K562 (cell line): ENCODE measurements at regions not wholly inside any gene's neighbourhood (a gene's known extent, or its start where the extent isn't known, plus 50 kb on each side); places are given as distances from the start of the nearest gene placed in this dataset.

ENCODE experiments used
- ATAC-seq: fragments of 200-7000 bp; cut with Tn5 transposase; 3 replicates; pipeline ENCODE4 v1.9.1; 2020; ENCODE audit warnings: moderate library complexity
- BruUV-seq: library from RNA; stranded (reverse); fragments of 400-500 nt; replicated peaks from 2 replicates; lab custom pipeline; 2021; lab: Mats Ljungman, UMichigan
- CTCF ChIA-PET: fragments of 300-600 bp; formaldehyde crosslinking; extraction: SDS; loops from one replicate; lab custom pipeline; 2021; ENCODE audit warnings: low intra/inter-chr PET ratio; lab: Yijun Ruan, JAX
- POLR2A ChIA-PET: fragments of 300-600, 350-650 bp; sonication (Branson Sonifier 250); formaldehyde crosslinking; extraction: SDS; loops from one replicate; lab custom pipeline; 2021; ENCODE audit warnings: antibody characterized with exemption, inconsistent platforms; lab: Yijun Ruan, JAX
- DNase-seq, 4 experiments: peaks; one replicate each; pipeline versions ENCODE4 v3.0.0 to v3.0.0-alpha.2; 2011 to 2018; ENCODE audit warnings: low spot score in 3 of 4, mixed read lengths in 3 of 4; ENCODE audit errors: extremely low read depth in 1 of 4
- FAIRE-seq: peaks from 2 replicates; lab custom pipeline; 2011; peaks lifted over from hg19 to GRCh38; lab: Jason Lieb, UNC
- H2AFZ ChIP-seq: 2 replicates; pipeline ENCODE4 v1.6.0; 2011; ENCODE audit warnings: low read depth, low read length, control low read depth, inconsistent platforms
- H3K27ac ChIP-seq: fragments of 200-600 bp; 3 replicates; pipeline ENCODE4 v1.8.0; 2011; ENCODE audit warnings: low read depth, mild to moderate bottlenecking, control low read depth, inconsistent platforms, low read length, moderate library complexity, mixed read lengths; ENCODE audit errors: extremely low read depth
- H3K27me3 ChIP-seq, 2 experiments: fragments of 300-600 bp in 1 of 2; 2 replicates in 1 of 2; 3 replicates in 1 of 2; pipeline versions ENCODE4 v1.6.0 to v1.8.0; 2011; ENCODE audit warnings: inconsistent platforms in 2 of 2, low read length in 2 of 2, mild to moderate bottlenecking in 1 of 2, mixed read lengths in 1 of 2, moderate library complexity in 1 of 2; ENCODE audit not compliant: control insufficient read depth in 2 of 2, insufficient read depth in 2 of 2
- H3K36me3 ChIP-seq: fragments of 300-600 bp; 3 replicates; pipeline ENCODE4 v1.8.0; 2011; ENCODE audit warnings: mild to moderate bottlenecking, low read length, inconsistent platforms; ENCODE audit not compliant: control insufficient read depth, insufficient read depth
- H3K4me1 ChIP-seq, 2 experiments: fragments of 200-600 bp in 1 of 2; replicated peaks in 1 of 2; 2 replicates in 1 of 2; 3 replicates in 1 of 2; pipeline versions ENCODE4 v1.5.1 to v1.8.0; 2011; ENCODE audit warnings: inconsistent platforms in 2 of 2, low read length in 2 of 2, mild to moderate bottlenecking in 1 of 2, mixed read lengths in 1 of 2, moderate library complexity in 1 of 2; ENCODE audit not compliant: control insufficient read depth in 2 of 2, insufficient read depth in 2 of 2
- H3K4me2 ChIP-seq: 2 replicates; pipeline ENCODE4 v1.6.1; 2011; ENCODE audit warnings: low read length, control low read depth, inconsistent platforms, mixed read lengths; ENCODE audit not compliant: insufficient read depth
- H3K4me3 ChIP-seq: fragments of 200-600 bp; sonication (generic), shearing (Covaris generic); 2 replicates; pipeline ENCODE4 v1.5.1; 2016; ENCODE audit warnings: control low read depth, inconsistent platforms
- H3K79me2 ChIP-seq: fragments of 200-600 bp; 3 replicates; pipeline ENCODE4 v1.8.0; 2011; ENCODE audit warnings: low read length, inconsistent platforms; ENCODE audit not compliant: control insufficient read depth, insufficient read depth
- H3K9ac ChIP-seq, 2 experiments: 2 replicates each; pipeline versions ENCODE4 v1.6.0 to v1.6.1; 2011; ENCODE audit warnings: low read depth in 2 of 2, low read length in 2 of 2, control low read depth in 1 of 2, inconsistent platforms in 1 of 2, mild to moderate bottlenecking in 1 of 2, mixed read lengths in 1 of 2; ENCODE audit not compliant: insufficient read depth in 1 of 2
- H3K9me1 ChIP-seq: one replicate; pipeline ENCODE4 v1.6.0; 2011; ENCODE audit warnings: inconsistent platforms, mild to moderate bottlenecking, low read length, moderate library complexity; ENCODE audit not compliant: control insufficient read depth, insufficient read depth
- H3K9me3 ChIP-seq: replicated peaks from 2 replicates; pipeline ENCODE4 v1.5.1; 2011; ENCODE audit warnings: low read depth, low read length, inconsistent platforms; ENCODE audit not compliant: control insufficient read depth, insufficient read depth
- H4K20me1 ChIP-seq: replicated peaks from 2 replicates; pipeline ENCODE4 v1.6.1; 2011; ENCODE audit warnings: low read length, inconsistent platforms, mixed read lengths; ENCODE audit not compliant: control insufficient read depth, insufficient read depth
- HMG20B ChIP-seq: fragments of 250-450 bp; sonication (Bioruptor Pico); IDR thresholded peaks from 2 replicates; pipeline ENCODE4 v1.5.0; 2021; ENCODE audit warnings: mild to moderate bottlenecking
- NFIC ChIP-seq: fragments of 450-650 bp; IDR thresholded peaks from 2 replicates; pipeline ENCODE4 v1.6.1; 2017; ENCODE audit warnings: mild to moderate bottlenecking, inconsistent platforms
- WGBS: fragments of 100-300 bp; shearing (Covaris generic); methylation state at CpG from one replicate; pipeline ENCODE4 v1.1.6; 2016; ENCODE audit warnings: low coverage, mixed read lengths; ENCODE audit not compliant: insufficient coverage; ENCODE audit errors: missing lambda C conversion rate; 5-methylcytosine and 5-hydroxymethylcytosine counted together
- in situ Hi-C: fragments of 300-500 bp; cut with MboI; formaldehyde crosslinking; loops from 4 replicates; pipeline ENCODE4 v1.15.0; 2018; ENCODE audit warnings: inconsistent platforms, mixed read lengths
- intact Hi-C: fragments of 100-400 bp; cut with micrococcal nuclease; formaldehyde crosslinking; loops from 2 replicates; pipeline ENCODE4 v1.14.2; 2022
- TF ChIP-seq, protein P1 (sequence below): IDR thresholded peaks from 2 replicates; pipeline ENCODE4 v1.6.1; 2011; ENCODE audit warnings: borderline replicate concordance, low read depth, mild to moderate bottlenecking, moderate library complexity, low read length; ENCODE audit not compliant: insufficient read depth, poor library complexity, severe bottlenecking
- TF ChIP-seq, protein P2 (sequence below): sonication (generic); IDR thresholded peaks from 2 replicates; pipeline ENCODE4 v1.6.1; 2016
- TF ChIP-seq, protein P3 (sequence below): fragments of 450-650 bp; IDR thresholded peaks from 2 replicates; pipeline ENCODE4 v1.6.1; 2018; ENCODE audit warnings: mild to moderate bottlenecking, low read depth; ENCODE audit not compliant: partially characterized antibody

DNA sequence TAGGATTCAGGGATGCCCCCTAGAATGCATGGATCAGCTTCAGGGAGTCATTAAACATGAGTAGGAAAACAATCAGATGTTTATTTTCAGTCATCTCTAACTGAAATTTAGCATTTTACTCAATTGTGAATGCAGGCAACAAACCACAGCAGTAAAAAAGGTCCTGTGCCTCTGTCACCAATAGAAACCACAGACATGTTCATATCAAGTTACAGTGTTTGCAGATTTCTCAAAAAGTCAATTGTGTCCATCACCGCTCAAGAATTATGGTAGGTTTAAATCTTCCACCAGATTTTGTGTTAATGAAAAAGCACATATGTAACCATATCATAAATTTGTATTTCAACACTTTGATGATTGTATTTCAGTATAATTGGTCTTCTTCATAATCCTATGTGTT is 68.4 kb upstream of the SLC1A1 start:
- H3K36me3 ChIP-seq, result no peaks in the 10 kb centered on the region
- no peaks in the 10 kb centered on the region for H3K79me2 ChIP-seq
- intact Hi-C loops (no loop called here), in situ Hi-C loops (no loop called here)
- BruUV-seq, result no TSS peak
- H4K20me1 ChIP-seq, result no peaks in the 10 kb centered on the region
- DNase-seq (no peak), ATAC-seq (no peak), FAIRE-seq (no peak)
- H3K9me1 ChIP-seq, result no peaks in the 10 kb centered on the region
- no peak overlapping the region for H3K9ac ChIP-seq
- TF ChIP-seq, protein P1, sequence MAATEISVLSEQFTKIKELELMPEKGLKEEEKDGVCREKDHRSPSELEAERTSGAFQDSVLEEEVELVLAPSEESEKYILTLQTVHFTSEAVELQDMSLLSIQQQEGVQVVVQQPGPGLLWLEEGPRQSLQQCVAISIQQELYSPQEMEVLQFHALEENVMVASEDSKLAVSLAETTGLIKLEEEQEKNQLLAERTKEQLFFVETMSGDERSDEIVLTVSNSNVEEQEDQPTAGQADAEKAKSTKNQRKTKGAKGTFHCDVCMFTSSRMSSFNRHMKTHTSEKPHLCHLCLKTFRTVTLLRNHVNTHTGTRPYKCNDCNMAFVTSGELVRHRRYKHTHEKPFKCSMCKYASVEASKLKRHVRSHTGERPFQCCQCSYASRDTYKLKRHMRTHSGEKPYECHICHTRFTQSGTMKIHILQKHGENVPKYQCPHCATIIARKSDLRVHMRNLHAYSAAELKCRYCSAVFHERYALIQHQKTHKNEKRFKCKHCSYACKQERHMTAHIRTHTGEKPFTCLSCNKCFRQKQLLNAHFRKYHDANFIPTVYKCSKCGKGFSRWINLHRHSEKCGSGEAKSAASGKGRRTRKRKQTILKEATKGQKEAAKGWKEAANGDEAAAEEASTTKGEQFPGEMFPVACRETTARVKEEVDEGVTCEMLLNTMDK, result no peak
- TF ChIP-seq, protein P2, sequence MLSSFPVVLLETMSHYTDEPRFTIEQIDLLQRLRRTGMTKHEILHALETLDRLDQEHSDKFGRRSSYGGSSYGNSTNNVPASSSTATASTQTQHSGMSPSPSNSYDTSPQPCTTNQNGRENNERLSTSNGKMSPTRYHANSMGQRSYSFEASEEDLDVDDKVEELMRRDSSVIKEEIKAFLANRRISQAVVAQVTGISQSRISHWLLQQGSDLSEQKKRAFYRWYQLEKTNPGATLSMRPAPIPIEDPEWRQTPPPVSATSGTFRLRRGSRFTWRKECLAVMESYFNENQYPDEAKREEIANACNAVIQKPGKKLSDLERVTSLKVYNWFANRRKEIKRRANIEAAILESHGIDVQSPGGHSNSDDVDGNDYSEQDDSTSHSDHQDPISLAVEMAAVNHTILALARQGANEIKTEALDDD, result no peak
- TF ChIP-seq, protein P3, sequence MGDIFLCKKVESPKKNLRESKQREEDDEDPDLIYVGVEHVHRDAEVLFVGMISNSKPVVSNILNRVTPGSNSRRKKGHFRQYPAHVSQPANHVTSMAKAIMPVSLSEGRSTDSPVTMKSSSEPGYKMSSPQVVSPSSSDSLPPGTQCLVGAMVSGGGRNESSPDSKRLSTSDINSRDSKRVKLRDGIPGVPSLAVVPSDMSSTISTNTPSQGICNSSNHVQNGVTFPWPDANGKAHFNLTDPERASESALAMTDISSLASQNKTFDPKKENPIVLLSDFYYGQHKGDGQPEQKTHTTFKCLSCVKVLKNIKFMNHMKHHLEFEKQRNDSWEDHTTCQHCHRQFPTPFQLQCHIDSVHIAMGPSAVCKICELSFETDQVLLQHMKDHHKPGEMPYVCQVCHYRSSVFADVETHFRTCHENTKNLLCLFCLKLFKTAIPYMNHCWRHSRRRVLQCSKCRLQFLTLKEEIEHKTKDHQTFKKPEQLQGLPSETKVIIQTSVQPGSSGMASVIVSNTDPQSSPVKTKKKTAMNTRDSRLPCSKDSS, result no peak
- no peak for TF ChIP-seq NFIC
- TF ChIP-seq HMG20B (CRISPR knock-in tag), result no peak
- no peaks in the 10 kb centered on the region for H3K4me1 ChIP-seq
- no peaks in the 10 kb centered on the region for H3K27me3 ChIP-seq
- H2AFZ ChIP-seq, result no peak overlapping the region
- WGBS, result 38% methylated on average over 1 of the region's 1 CpG
- no peaks in the 10 kb centered on the region for H3K9me3 ChIP-seq
- no peak overlapping the region for H3K4me2 ChIP-seq
- POLR2A ChIA-PET, result no interaction called here
- H3K4me3 ChIP-seq, result no peak overlapping the region
- CTCF ChIA-PET, result no interaction called here
- no peak overlapping the region for H3K27ac ChIP-seq
